Naive thymus-derived CD8-positive, alpha-beta T cell (primary cell): ENCODE measurements at regions not wholly inside any gene's neighbourhood (a gene's known extent, or its start where the extent isn't known, plus 50 kb on each side); places are given as distances from the start of the nearest gene placed in this dataset.
"Not testable (repeated sequence)": the region's sequence is repeated elsewhere in the genome, so short reads cannot be mapped to it uniquely, and the experiment has no call there.

ENCODE experiments used
- ATAC-seq, 2 donors: fragments of 150-1000 bp; cut with Tn5 transposase in 1 of 2; sonication (Bioruptor Pico), chemical (Tn5 transposase) in 1 of 2; 1 replicate in 1 of 2; 2 replicates in 1 of 2; pipeline ENCODE4 v1.10.0; 2021; ENCODE audit warnings: mild to moderate bottlenecking in 2 of 2, moderate library complexity in 2 of 2
- POLR2A ChIA-PET: fragments of 350-600 bp; sonication (Branson Sonifier 250); formaldehyde crosslinking; loops from one replicate; lab custom pipeline; 2021; ENCODE audit warnings: antibody characterized with exemption; lab: Charles Lee
- DNase-seq, 10 donors: peaks; one replicate each; pipeline versions ENCODE4 v3.0.0 to v3.0.0-alpha.2; 2020 to 2022
- H3K27ac Mint-ChIP-seq, 10 donors: one replicate each; pipeline ENCODE4 v1.8.0; 2020 to 2022; ENCODE audit warnings: mild to moderate bottlenecking in 10 of 10, mixed read lengths in 10 of 10, moderate library complexity in 4 of 10, inconsistent platforms in 1 of 10
- H3K27me3 Mint-ChIP-seq, 5 donors: one replicate each; pipeline ENCODE4 v1.8.0; 2021 to 2022; ENCODE audit warnings: mixed read lengths in 5 of 5
- H3K36me3 Mint-ChIP-seq, 3 donors: one replicate each; pipeline ENCODE4 v1.8.0; 2020 to 2022; ENCODE audit warnings: mixed read lengths in 3 of 3, mild to moderate bottlenecking in 2 of 3, inconsistent platforms in 1 of 3
- H3K4me1 Mint-ChIP-seq, 4 donors: one replicate each; pipeline ENCODE4 v1.8.0; 2021 to 2022; ENCODE audit warnings: mixed read lengths in 4 of 4
- H3K4me3 Mint-ChIP-seq, 10 donors: one replicate each; pipeline ENCODE4 v1.8.0; 2020 to 2022; ENCODE audit warnings: mild to moderate bottlenecking in 10 of 10, mixed read lengths in 10 of 10, moderate library complexity in 6 of 10, inconsistent platforms in 1 of 10
- H3K9me3 Mint-ChIP-seq, 9 donors: one replicate each; pipeline ENCODE4 v1.8.0; 2020 to 2022; ENCODE audit warnings: mixed read lengths in 9 of 9, mild to moderate bottlenecking in 3 of 9, inconsistent platforms in 1 of 9, moderate library complexity in 1 of 9

- Mint-ChIP-seq H3K27me3 (peaks cover 14 to 49% (median 26%) of the 10 kb centered on the region in 5 donors), H3K4me1 (no peaks in the 10 kb centered on the region), H3K9me3 (peaks cover 0 to 16% (median 0%) of the 10 kb centered on the region in 9 donors), H3K36me3 (no peaks in the 10 kb centered on the region), H3K4me3 (no peak overlapping the region), H3K27ac (no peak overlapping the region)
- POLR2A ChIA-PET: no interaction called here
- ATAC-seq (no peak), DNase-seq (no peak)
These were observed 119.2 kb upstream of the FAM241A start for GRCh38 chr4:112026058-112026457.

GRCh38 chr4:112029771-112030171 is 115.5 kb upstream of the FAM241A start:
- Mint-ChIP-seq H3K4me1 (no peaks in the 10 kb centered on the region), H3K27me3 (peaks cover 21 to 50% (median 28%) of the 10 kb centered on the region in 5 donors), H3K36me3 (no peaks in the 10 kb centered on the region), H3K27ac (no peak overlapping the region), H3K9me3 (peaks cover 0 to 16% (median 0%) of the 10 kb centered on the region in 9 donors), H3K4me3 (no peak overlapping the region)
- POLR2A ChIA-PET: no interaction called here
- ATAC-seq (no peak), DNase-seq (no peak)

GRCh38 chr4:112031712-112032328 is 113.4 kb upstream of the FAM241A start:
- Mint-ChIP-seq H3K27me3 (peaks cover 21 to 41% (median 26%) of the 10 kb centered on the region in 5 donors), H3K36me3 (no peaks in the 10 kb centered on the region), H3K4me1 (no peaks in the 10 kb centered on the region), H3K4me3 (no peak overlapping the region), H3K9me3 (peaks cover 0 to 13% (median 0%) of the 10 kb centered on the region in 9 donors), H3K27ac (no peak overlapping the region)
- POLR2A ChIA-PET: no interaction called here
- DNase-seq (no peak), ATAC-seq (no peak)

GRCh38 chr4:112036886-112037285 is 108.4 kb upstream of the FAM241A start:
- Mint-ChIP-seq H3K27me3 (peaks cover 11 to 23% (median 17%) of the 10 kb centered on the region in 5 donors), H3K4me1 (no peaks in the 10 kb centered on the region), H3K36me3 (no peaks in the 10 kb centered on the region), H3K4me3 (no peak overlapping the region), H3K9me3 (no peaks in the 10 kb centered on the region), H3K27ac (no peak overlapping the region)
- DNase-seq (no peak), ATAC-seq (no peak)
- POLR2A ChIA-PET: no interaction called here

- Mint-ChIP-seq H3K27ac (no peak overlapping the region), H3K4me1 (no peaks in the 10 kb centered on the region), H3K9me3 (no peaks in the 10 kb centered on the region), H3K4me3 (no peak overlapping the region), H3K27me3 (peaks cover 4 to 18% (median 13%) of the 10 kb centered on the region in 5 donors), H3K36me3 (no peaks in the 10 kb centered on the region)
- ATAC-seq (no peak), DNase-seq (no peak)
- POLR2A ChIA-PET: no interaction called here
These were observed 106.4 kb upstream of the FAM241A start for GRCh38 chr4:112038861-112039260.

- POLR2A ChIA-PET, ATAC-seq, H3K4me3 Mint-ChIP-seq, H3K4me1 Mint-ChIP-seq, H3K36me3 Mint-ChIP-seq, H3K9me3 Mint-ChIP-seq, H3K27ac Mint-ChIP-seq, DNase-seq: not testable (repeated sequence)
- peaks cover 0 to 10% (median 0%) of the 10 kb centered on the region in 5 donors for H3K27me3 Mint-ChIP-seq
These were observed 96.1 kb upstream of the FAM241A start for GRCh38 chr4:112049119-112049518.

- H3K4me1 Mint-ChIP-seq: peaks cover 0 to 3% (median 0%) of the 10 kb centered on the region in 4 donors
These were observed 91.4 kb upstream of the FAM241A start for GRCh38 chr4:112053825-112054350.

GRCh38 chr4:112055100-112055499 is 90.2 kb upstream of the FAM241A start:
- no peak for ATAC-seq
- no peaks in the 10 kb centered on the region for H3K36me3 Mint-ChIP-seq
- H3K4me3 Mint-ChIP-seq: no peak overlapping the region
- peaks cover 0 to 3% (median 0%) of the 10 kb centered on the region in 4 donors for H3K4me1 Mint-ChIP-seq
- peaks cover 0 to 10% (median 2%) of the 10 kb centered on the region in 5 donors for H3K27me3 Mint-ChIP-seq
- no peaks in the 10 kb centered on the region for H3K9me3 Mint-ChIP-seq
- POLR2A ChIA-PET: no interaction called here
- DNase-seq: no peak
- no peak overlapping the region for H3K27ac Mint-ChIP-seq

More at GRCh38 chr4:112053825-112054350, 91.4 kb upstream of the FAM241A start:
- POLR2A ChIA-PET: no interaction called here
- H3K27ac Mint-ChIP-seq: no peak overlapping the region
- no peak for ATAC-seq
- H3K36me3 Mint-ChIP-seq: no peaks in the 10 kb centered on the region
- peaks cover 0 to 7% (median 2%) of the 10 kb centered on the region in 5 donors for H3K27me3 Mint-ChIP-seq
- H3K9me3 Mint-ChIP-seq: no peaks in the 10 kb centered on the region
- DNase-seq: no peak
- H3K4me3 Mint-ChIP-seq: no peak overlapping the region

GRCh38 chr4:112057470-112057869 is 87.8 kb upstream of the FAM241A start:
- Mint-ChIP-seq H3K4me1 (peaks cover 0 to 3% (median 0%) of the 10 kb centered on the region in 4 donors), H3K27me3 (peaks cover 0 to 12% (median 6%) of the 10 kb centered on the region in 5 donors), H3K4me3 (no peak overlapping the region), H3K9me3 (no peaks in the 10 kb centered on the region), H3K27ac (no peak overlapping the region), H3K36me3 (no peaks in the 10 kb centered on the region)
- POLR2A ChIA-PET: no interaction called here
- no peak for ATAC-seq
- DNase-seq: no peak

- DNase-seq (no peak), ATAC-seq (no peak)
- Mint-ChIP-seq H3K27ac (no peak overlapping the region), H3K4me3 (no peak overlapping the region), H3K9me3 (no peaks in the 10 kb centered on the region), H3K4me1 (peaks cover 0 to 3% (median 0%) of the 10 kb centered on the region in 4 donors), H3K27me3 (peaks cover 0 to 6% (median 6%) of the 10 kb centered on the region in 5 donors), H3K36me3 (no peaks in the 10 kb centered on the region)
- POLR2A ChIA-PET: no interaction called here
These were observed 86.8 kb upstream of the FAM241A start for GRCh38 chr4:112058433-112058832.

- Mint-ChIP-seq H3K4me1 (peaks cover 0 to 3% (median 0%) of the 10 kb centered on the region in 4 donors), H3K4me3 (no peak overlapping the region), H3K27ac (no peak overlapping the region), H3K9me3 (no peaks in the 10 kb centered on the region), H3K27me3 (peaks cover 0 to 8% (median 6%) of the 10 kb centered on the region in 5 donors), H3K36me3 (no peaks in the 10 kb centered on the region)
- DNase-seq (no peak), ATAC-seq (no peak)
- POLR2A ChIA-PET: no interaction called here
These were observed 85.0 kb upstream of the FAM241A start for GRCh38 chr4:112060212-112060611.

- POLR2A ChIA-PET: no interaction called here
- Mint-ChIP-seq H3K36me3 (no peaks in the 10 kb centered on the region), H3K27ac (no peak overlapping the region), H3K27me3 (peaks cover 0 to 12% (median 9%) of the 10 kb centered on the region in 5 donors), H3K4me1 (peaks cover 0 to 3% (median 0%) of the 10 kb centered on the region in 4 donors), H3K9me3 (no peaks in the 10 kb centered on the region), H3K4me3 (no peak overlapping the region)
- DNase-seq: no peak
- ATAC-seq: no peak
These were observed 83.9 kb upstream of the FAM241A start for GRCh38 chr4:112061207-112061817.

- no peak overlapping the region for H3K4me3 Mint-ChIP-seq
- H3K27ac Mint-ChIP-seq: no peak overlapping the region
- POLR2A ChIA-PET: no interaction called here
- DNase-seq: no peak
- ATAC-seq: no peak
- no peaks in the 10 kb centered on the region for H3K36me3 Mint-ChIP-seq
- H3K4me1 Mint-ChIP-seq: no peaks in the 10 kb centered on the region
- H3K9me3 Mint-ChIP-seq: no peaks in the 10 kb centered on the region
- peaks cover 10 to 21% (median 15%) of the 10 kb centered on the region in 5 donors for H3K27me3 Mint-ChIP-seq
These were observed 82.0 kb upstream of the FAM241A start for GRCh38 chr4:112063260-112063659.
